WTC11 (cell line): ENCODE measurements at regions not wholly inside any gene's neighbourhood (a gene's known extent, or its start where the extent isn't known, plus 50 kb on each side); places are given as distances from the start of the nearest gene placed in this dataset.

Source experiments
- ATAC-seq: fragments of 200-7000 bp; cut with Tn5 transposase; 2 replicates; pipeline ENCODE4 v1.10.0; 2021; ENCODE audit warnings: mild to moderate bottlenecking, moderate library complexity
- CTCF ChIA-PET: fragments of 300-600 bp; sonication (Branson Sonifier 250); formaldehyde crosslinking; loops from one replicate; lab custom pipeline; 2021; ENCODE audit warnings: antibody characterized with exemption; lab: Charles Lee
- POLR2A ChIA-PET: fragments of 350-600 bp; sonication (Branson Sonifier 250); formaldehyde crosslinking; loops from one replicate; lab custom pipeline; 2021; ENCODE audit warnings: antibody characterized with exemption; lab: Charles Lee
- DNase-seq: peaks from one replicate; pipeline ENCODE4 v3.0.0; 2021; ENCODE audit warnings: low spot score
- H3K27ac Mint-ChIP-seq: 2 replicates; pipeline ENCODE4 v1.8.0; 2021; ENCODE audit warnings: mixed read lengths
- H3K27me3 Mint-ChIP-seq: 2 replicates; pipeline ENCODE4 v1.8.0; 2021; ENCODE audit warnings: low read depth, mild to moderate bottlenecking, moderate library complexity, mixed read lengths
- H3K36me3 Mint-ChIP-seq: 2 replicates; pipeline ENCODE4 v1.8.0; 2021; ENCODE audit warnings: mixed read lengths
- H3K4me1 Mint-ChIP-seq: 2 replicates; pipeline ENCODE4 v1.8.0; 2022; ENCODE audit warnings: mixed read lengths
- H3K4me3 Mint-ChIP-seq: 2 replicates; pipeline ENCODE4 v1.8.0; 2021; ENCODE audit warnings: mild to moderate bottlenecking, moderate library complexity, mixed read lengths
- H3K9me3 Mint-ChIP-seq: 2 replicates; pipeline ENCODE4 v1.8.0; 2021; ENCODE audit warnings: mixed read lengths
- CBFB ChIP-seq: sonication (generic); formaldehyde crosslinking; IDR thresholded peaks from 2 replicates; pipeline ENCODE4 v1.8.1; 2022; ENCODE audit warnings: mild to moderate bottlenecking, low read depth, missing genetic modification reagents
- CREB1 ChIP-seq: sonication (generic); formaldehyde crosslinking; IDR thresholded peaks from 2 replicates; pipeline ENCODE4 v1.8.0; 2023; ENCODE audit warnings: mild to moderate bottlenecking, missing genetic modification reagents
- CREM ChIP-seq: sonication (generic); formaldehyde crosslinking; IDR thresholded peaks from 2 replicates; pipeline ENCODE4 v1.8.1; 2022; ENCODE audit warnings: mild to moderate bottlenecking, missing genetic modification reagents, moderate library complexity
- EMX1 ChIP-seq: fragments of 250-450 bp; sonication (Bioruptor Pico); IDR thresholded peaks from 2 replicates; pipeline ENCODE4 v1.8.0; 2021; ENCODE audit warnings: mild to moderate bottlenecking
- MXD4 ChIP-seq: fragments of 250-450 bp; sonication (Bioruptor Pico); IDR thresholded peaks from 2 replicates; pipeline ENCODE4 v1.8.0; 2021; ENCODE audit warnings: mild to moderate bottlenecking, moderate library complexity, borderline replicate concordance
- NFATC4 ChIP-seq: fragments of 250-450 bp; sonication (Bioruptor Pico); IDR thresholded peaks from 2 replicates; pipeline ENCODE4 v1.9.0; 2021; ENCODE audit warnings: mild to moderate bottlenecking
- NFYB ChIP-seq: sonication (generic); formaldehyde crosslinking; conservative IDR thresholded peaks from 2 replicates; pipeline ENCODE4 v1.8.0; 2022; ENCODE audit warnings: low read depth, missing genetic modification reagents
- NR1H2 ChIP-seq: sonication (generic); formaldehyde crosslinking; IDR thresholded peaks from 2 replicates; pipeline ENCODE4 v1.9.0; 2021; ENCODE audit warnings: mild to moderate bottlenecking, moderate library complexity, missing genetic modification reagents
- NR3C1 ChIP-seq: sonication (generic); formaldehyde crosslinking; conservative IDR thresholded peaks from 2 replicates; pipeline ENCODE4 v1.8.1; 2023; ENCODE audit warnings: low read depth, mild to moderate bottlenecking, missing genetic modification reagents
- TEAD4 ChIP-seq: sonication (generic); formaldehyde crosslinking; IDR thresholded peaks from 2 replicates; pipeline ENCODE4 v1.8.0; 2022; ENCODE audit warnings: mild to moderate bottlenecking, missing genetic modification reagents
- ZNF138 ChIP-seq: sonication (generic); formaldehyde crosslinking; conservative IDR thresholded peaks from 2 replicates; pipeline ENCODE4 v1.8.1; 2022; ENCODE audit warnings: mild to moderate bottlenecking, moderate library complexity, missing genetic modification reagents
- ZNF317 ChIP-seq: sonication (generic); formaldehyde crosslinking; IDR thresholded peaks from 2 replicates; pipeline ENCODE4 v1.8.1; 2023; ENCODE audit warnings: low read depth, mild to moderate bottlenecking, moderate library complexity, missing genetic modification reagents, borderline replicate concordance
- TF ChIP-seq, protein P1 (sequence below): sonication (generic); formaldehyde crosslinking; IDR thresholded peaks from 2 replicates; pipeline ENCODE4 v1.8.1; 2022; ENCODE audit warnings: low read depth, missing genetic modification reagents, borderline replicate concordance
- TF ChIP-seq, protein P2 (sequence below): sonication (generic); formaldehyde crosslinking; IDR thresholded peaks from 2 replicates; pipeline ENCODE4 v1.8.1; 2023; ENCODE audit warnings: mild to moderate bottlenecking, missing genetic modification reagents, borderline replicate concordance
- TF ChIP-seq, protein P3 (sequence below): sonication (generic); formaldehyde crosslinking; IDR thresholded peaks from 2 replicates; pipeline ENCODE4 v1.8.0; 2023; ENCODE audit warnings: missing genetic modification reagents
- TF ChIP-seq, protein P4 (sequence below): sonication (generic); formaldehyde crosslinking; IDR thresholded peaks from 2 replicates; pipeline ENCODE4 v1.8.1; 2022; ENCODE audit warnings: missing genetic modification reagents, borderline replicate concordance
- TF ChIP-seq, protein P5 (sequence below): sonication (generic); formaldehyde crosslinking; IDR thresholded peaks from 2 replicates; pipeline ENCODE4 v1.8.0; 2023; ENCODE audit warnings: missing genetic modification reagents, mild to moderate bottlenecking, borderline replicate concordance
- TF ChIP-seq, protein P6 (sequence below): sonication (generic); formaldehyde crosslinking; IDR thresholded peaks from 2 replicates; pipeline ENCODE4 v1.8.1; 2022; ENCODE audit warnings: mild to moderate bottlenecking, moderate library complexity, missing genetic modification reagents
- TF ChIP-seq, protein P7 (sequence below): fragments of 200-600 bp; IDR thresholded peaks from 2 replicates; pipeline ENCODE4 v1.8.0; 2022; ENCODE audit warnings: antibody characterized with exemption

DNA sequence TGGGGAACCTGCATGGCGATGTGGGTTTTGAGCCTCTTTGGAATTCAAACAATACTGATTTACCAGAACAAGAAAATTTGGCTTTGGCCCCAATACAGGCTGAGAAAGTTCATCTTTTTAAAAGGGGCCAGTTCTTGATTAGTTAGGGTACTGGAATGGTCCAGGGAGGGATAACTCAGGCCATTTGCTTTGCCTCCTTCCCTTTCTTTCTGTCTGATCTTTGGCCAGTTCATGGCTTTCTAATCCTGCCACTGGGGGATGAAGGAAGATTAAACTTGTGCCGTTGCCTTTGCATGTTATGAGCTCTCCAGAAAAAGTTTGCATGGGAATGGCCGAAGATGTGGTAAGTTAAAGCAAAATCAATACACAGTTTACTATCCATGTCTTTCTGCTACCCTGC is 78.4 kb downstream of the ADAMTS15 start:
- ChIA-PET POLR2A (no interaction called here), CTCF (no interaction called here)
- ATAC-seq, result no peak
- no peaks in the 10 kb centered on the region for H3K36me3 Mint-ChIP-seq
- peaks cover 3% of the 10 kb centered on the region; the same call in 1 of the 2 replicates for H3K27me3 Mint-ChIP-seq
- TF ChIP-seq ZNF317 (CRISPR knock-in tag), result no peak
- TF ChIP-seq, protein P1, sequence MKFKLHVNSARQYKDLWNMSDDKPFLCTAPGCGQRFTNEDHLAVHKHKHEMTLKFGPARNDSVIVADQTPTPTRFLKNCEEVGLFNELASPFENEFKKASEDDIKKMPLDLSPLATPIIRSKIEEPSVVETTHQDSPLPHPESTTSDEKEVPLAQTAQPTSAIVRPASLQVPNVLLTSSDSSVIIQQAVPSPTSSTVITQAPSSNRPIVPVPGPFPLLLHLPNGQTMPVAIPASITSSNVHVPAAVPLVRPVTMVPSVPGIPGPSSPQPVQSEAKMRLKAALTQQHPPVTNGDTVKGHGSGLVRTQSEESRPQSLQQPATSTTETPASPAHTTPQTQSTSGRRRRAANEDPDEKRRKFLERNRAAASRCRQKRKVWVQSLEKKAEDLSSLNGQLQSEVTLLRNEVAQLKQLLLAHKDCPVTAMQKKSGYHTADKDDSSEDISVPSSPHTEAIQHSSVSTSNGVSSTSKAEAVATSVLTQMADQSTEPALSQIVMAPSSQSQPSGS, result no peak
- no peak for TF ChIP-seq ZNF138 (CRISPR knock-in tag)
- TF ChIP-seq CREM (CRISPR knock-in tag), result no peak
- no peak for TF ChIP-seq NFATC4 (CRISPR knock-in tag)
- TF ChIP-seq, protein P2, sequence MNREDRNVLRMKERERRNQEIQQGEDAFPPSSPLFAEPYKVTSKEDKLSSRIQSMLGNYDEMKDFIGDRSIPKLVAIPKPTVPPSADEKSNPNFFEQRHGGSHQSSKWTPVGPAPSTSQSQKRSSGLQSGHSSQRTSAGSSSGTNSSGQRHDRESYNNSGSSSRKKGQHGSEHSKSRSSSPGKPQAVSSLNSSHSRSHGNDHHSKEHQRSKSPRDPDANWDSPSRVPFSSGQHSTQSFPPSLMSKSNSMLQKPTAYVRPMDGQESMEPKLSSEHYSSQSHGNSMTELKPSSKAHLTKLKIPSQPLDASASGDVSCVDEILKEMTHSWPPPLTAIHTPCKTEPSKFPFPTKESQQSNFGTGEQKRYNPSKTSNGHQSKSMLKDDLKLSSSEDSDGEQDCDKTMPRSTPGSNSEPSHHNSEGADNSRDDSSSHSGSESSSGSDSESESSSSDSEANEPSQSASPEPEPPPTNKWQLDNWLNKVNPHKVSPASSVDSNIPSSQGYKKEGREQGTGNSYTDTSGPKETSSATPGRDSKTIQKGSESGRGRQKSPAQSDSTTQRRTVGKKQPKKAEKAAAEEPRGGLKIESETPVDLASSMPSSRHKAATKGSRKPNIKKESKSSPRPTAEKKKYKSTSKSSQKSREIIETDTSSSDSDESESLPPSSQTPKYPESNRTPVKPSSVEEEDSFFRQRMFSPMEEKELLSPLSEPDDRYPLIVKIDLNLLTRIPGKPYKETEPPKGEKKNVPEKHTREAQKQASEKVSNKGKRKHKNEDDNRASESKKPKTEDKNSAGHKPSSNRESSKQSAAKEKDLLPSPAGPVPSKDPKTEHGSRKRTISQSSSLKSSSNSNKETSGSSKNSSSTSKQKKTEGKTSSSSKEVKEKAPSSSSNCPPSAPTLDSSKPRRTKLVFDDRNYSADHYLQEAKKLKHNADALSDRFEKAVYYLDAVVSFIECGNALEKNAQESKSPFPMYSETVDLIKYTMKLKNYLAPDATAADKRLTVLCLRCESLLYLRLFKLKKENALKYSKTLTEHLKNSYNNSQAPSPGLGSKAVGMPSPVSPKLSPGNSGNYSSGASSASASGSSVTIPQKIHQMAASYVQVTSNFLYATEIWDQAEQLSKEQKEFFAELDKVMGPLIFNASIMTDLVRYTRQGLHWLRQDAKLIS (CRISPR knock-in tag), result no peak
- TF ChIP-seq, protein P3, sequence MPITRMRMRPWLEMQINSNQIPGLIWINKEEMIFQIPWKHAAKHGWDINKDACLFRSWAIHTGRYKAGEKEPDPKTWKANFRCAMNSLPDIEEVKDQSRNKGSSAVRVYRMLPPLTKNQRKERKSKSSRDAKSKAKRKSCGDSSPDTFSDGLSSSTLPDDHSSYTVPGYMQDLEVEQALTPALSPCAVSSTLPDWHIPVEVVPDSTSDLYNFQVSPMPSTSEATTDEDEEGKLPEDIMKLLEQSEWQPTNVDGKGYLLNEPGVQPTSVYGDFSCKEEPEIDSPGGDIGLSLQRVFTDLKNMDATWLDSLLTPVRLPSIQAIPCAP, result no peak
- no peak for TF ChIP-seq NFYB (CRISPR knock-in tag)
- TF ChIP-seq, protein P4, sequence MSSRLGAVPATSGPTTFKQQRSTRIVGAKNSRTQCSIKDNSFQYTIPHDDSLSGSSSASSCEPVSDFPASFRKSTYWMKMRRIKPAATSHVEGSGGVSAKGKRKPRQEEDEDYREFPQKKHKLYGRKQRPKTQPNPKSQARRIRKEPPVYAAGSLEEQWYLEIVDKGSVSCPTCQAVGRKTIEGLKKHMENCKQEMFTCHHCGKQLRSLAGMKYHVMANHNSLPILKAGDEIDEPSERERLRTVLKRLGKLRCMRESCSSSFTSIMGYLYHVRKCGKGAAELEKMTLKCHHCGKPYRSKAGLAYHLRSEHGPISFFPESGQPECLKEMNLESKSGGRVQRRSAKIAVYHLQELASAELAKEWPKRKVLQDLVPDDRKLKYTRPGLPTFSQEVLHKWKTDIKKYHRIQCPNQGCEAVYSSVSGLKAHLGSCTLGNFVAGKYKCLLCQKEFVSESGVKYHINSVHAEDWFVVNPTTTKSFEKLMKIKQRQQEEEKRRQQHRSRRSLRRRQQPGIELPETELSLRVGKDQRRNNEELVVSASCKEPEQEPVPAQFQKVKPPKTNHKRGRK (CRISPR knock-in tag), result no peak
- TF ChIP-seq, protein P5, sequence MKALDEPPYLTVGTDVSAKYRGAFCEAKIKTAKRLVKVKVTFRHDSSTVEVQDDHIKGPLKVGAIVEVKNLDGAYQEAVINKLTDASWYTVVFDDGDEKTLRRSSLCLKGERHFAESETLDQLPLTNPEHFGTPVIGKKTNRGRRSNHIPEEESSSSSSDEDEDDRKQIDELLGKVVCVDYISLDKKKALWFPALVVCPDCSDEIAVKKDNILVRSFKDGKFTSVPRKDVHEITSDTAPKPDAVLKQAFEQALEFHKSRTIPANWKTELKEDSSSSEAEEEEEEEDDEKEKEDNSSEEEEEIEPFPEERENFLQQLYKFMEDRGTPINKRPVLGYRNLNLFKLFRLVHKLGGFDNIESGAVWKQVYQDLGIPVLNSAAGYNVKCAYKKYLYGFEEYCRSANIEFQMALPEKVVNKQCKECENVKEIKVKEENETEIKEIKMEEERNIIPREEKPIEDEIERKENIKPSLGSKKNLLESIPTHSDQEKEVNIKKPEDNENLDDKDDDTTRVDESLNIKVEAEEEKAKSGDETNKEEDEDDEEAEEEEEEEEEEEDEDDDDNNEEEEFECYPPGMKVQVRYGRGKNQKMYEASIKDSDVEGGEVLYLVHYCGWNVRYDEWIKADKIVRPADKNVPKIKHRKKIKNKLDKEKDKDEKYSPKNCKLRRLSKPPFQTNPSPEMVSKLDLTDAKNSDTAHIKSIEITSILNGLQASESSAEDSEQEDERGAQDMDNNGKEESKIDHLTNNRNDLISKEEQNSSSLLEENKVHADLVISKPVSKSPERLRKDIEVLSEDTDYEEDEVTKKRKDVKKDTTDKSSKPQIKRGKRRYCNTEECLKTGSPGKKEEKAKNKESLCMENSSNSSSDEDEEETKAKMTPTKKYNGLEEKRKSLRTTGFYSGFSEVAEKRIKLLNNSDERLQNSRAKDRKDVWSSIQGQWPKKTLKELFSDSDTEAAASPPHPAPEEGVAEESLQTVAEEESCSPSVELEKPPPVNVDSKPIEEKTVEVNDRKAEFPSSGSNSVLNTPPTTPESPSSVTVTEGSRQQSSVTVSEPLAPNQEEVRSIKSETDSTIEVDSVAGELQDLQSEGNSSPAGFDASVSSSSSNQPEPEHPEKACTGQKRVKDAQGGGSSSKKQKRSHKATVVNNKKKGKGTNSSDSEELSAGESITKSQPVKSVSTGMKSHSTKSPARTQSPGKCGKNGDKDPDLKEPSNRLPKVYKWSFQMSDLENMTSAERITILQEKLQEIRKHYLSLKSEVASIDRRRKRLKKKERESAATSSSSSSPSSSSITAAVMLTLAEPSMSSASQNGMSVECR (CRISPR knock-in tag), result no peak
- no peak for TF ChIP-seq EMX1 (CRISPR knock-in tag)
- TF ChIP-seq NR1H2, result no peak
- no peak for TF ChIP-seq TEAD4
- TF ChIP-seq, protein P6, sequence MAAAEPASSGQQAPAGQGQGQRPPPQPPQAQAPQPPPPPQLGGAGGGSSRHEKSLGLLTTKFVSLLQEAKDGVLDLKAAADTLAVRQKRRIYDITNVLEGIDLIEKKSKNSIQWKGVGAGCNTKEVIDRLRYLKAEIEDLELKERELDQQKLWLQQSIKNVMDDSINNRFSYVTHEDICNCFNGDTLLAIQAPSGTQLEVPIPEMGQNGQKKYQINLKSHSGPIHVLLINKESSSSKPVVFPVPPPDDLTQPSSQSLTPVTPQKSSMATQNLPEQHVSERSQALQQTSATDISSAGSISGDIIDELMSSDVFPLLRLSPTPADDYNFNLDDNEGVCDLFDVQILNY, result no peak
- TF ChIP-seq CBFB (CRISPR knock-in tag), result no peak
- TF ChIP-seq MXD4, result no peak
- TF ChIP-seq NR3C1 (CRISPR knock-in tag), result no peak
- no peak for TF ChIP-seq CREB1
- TF ChIP-seq, protein P7, sequence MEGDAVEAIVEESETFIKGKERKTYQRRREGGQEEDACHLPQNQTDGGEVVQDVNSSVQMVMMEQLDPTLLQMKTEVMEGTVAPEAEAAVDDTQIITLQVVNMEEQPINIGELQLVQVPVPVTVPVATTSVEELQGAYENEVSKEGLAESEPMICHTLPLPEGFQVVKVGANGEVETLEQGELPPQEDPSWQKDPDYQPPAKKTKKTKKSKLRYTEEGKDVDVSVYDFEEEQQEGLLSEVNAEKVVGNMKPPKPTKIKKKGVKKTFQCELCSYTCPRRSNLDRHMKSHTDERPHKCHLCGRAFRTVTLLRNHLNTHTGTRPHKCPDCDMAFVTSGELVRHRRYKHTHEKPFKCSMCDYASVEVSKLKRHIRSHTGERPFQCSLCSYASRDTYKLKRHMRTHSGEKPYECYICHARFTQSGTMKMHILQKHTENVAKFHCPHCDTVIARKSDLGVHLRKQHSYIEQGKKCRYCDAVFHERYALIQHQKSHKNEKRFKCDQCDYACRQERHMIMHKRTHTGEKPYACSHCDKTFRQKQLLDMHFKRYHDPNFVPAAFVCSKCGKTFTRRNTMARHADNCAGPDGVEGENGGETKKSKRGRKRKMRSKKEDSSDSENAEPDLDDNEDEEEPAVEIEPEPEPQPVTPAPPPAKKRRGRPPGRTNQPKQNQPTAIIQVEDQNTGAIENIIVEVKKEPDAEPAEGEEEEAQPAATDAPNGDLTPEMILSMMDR, result no peak
- no peak overlapping the region for H3K27ac Mint-ChIP-seq
- H3K9me3 Mint-ChIP-seq, result no peaks in the 10 kb centered on the region
- H3K4me3 Mint-ChIP-seq, result no peak overlapping the region
- no peak for DNase-seq
- H3K4me1 Mint-ChIP-seq, result peaks cover 23% of the 10 kb centered on the region
